ENCODE measurements at regions not wholly inside any gene's neighbourhood (a gene's known extent, or its start where the extent isn't known, plus 50 kb on each side); places are given as distances from the start of the nearest gene placed in this dataset.
"Not testable (repeated sequence)": the region's sequence is repeated elsewhere in the genome, so short reads cannot be mapped to it uniquely, and the experiment has no call there.

DNA sequence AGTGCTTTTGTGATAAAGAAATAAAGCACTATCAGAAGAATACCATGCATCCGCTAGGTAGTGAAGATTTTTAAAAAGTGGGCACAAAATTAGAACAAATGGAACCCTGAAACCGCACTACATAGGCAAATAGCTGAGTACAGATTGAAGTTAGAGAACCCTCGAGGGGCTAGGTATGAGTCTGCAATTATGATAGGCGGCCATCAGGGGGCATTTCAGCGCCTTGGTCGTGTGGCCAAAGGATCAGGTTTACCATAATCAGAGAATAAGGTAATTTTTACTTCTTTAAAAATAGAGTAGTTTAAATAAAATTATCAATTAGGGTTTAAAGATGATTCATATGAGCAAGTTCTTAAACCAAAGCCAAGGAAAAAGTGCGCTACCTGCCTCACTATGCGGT lies 129.8 kb downstream of the TMX1 start:
- Histone ChIP-seq H3K79me2 (ENCODE audit: low read length) (no peaks in the 10 kb centered on the region), H3K4me1 (ENCODE audit: low read length) (no peaks in the 10 kb centered on the region), H3K27me3 (ENCODE audit: low read length) (no peaks in the 10 kb centered on the region), H3K4me3 (ENCODE audit: low read length) (no peak overlapping the region), H3K4me2 (ENCODE audit: low read depth, low read length, poor library complexity, severe bottlenecking) (no peak overlapping the region), H3K9me3 (ENCODE audit: low read length) (no peaks in the 10 kb centered on the region), H2AFZ (ENCODE audit: low read length) (no peak overlapping the region), H3K9me2 (replicated peaks; ENCODE audit: insufficient read depth, low read length) (no peaks in the 10 kb centered on the region), H3K27ac (ENCODE audit: low read length) (no peak overlapping the region), H3K9ac (ENCODE audit: low read length) (no peak overlapping the region), H3K36me3 (ENCODE audit: insufficient read depth, low read length) (no peaks in the 10 kb centered on the region), H4K20me1 (ENCODE audit: insufficient read depth, low read depth, low read length) (no peaks in the 10 kb centered on the region)
- DNase-seq = peak; percentile 70

DNA sequence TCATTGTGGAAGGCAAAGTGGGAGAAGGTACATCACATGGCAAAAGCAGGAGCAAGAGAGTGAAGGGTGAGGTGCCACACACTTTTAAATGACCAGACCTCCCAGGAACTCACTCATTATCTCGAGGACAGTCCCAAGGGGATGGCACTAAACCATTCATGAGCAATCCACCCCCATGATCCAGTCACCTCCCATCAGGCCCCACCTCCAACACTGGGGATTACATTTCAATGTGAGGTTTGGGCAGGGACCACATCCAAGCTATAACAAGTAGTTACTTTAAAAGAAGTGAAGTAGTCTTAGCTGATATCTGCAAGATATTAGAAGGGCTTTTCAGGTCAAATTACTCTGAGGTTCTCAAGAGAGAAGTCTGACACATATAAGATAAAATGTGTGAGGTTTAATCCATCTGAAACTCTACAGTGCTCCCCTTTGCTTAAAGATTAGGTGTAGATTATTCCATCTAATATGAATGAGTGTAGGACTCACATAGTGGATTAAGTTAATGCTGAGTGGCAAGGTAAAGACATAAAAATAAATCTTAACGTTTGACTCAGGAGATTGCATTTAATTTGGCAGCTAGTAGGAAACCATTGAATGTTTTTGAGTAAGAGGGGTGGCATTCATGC lies 130.8 kb downstream of the TMX1 start:
- H3K4me2 ChIP-seq (ENCODE audit: low read depth, low read length, poor library complexity, severe bottlenecking) = no peak overlapping the region
- no peaks in the 10 kb centered on the region for H3K4me1 ChIP-seq (ENCODE audit: low read length)
- H3K9me2 ChIP-seq (replicated peaks; ENCODE audit: insufficient read depth, low read length) = no peaks in the 10 kb centered on the region
- no peak overlapping the region for H3K27ac ChIP-seq (ENCODE audit: low read length)
- H3K4me3 ChIP-seq (ENCODE audit: low read length) = no peak overlapping the region
- no peaks in the 10 kb centered on the region for H4K20me1 ChIP-seq (ENCODE audit: insufficient read depth, low read depth, low read length)
- H2AFZ ChIP-seq (ENCODE audit: low read length) = no peak overlapping the region
- no peak overlapping the region for H3K9ac ChIP-seq (ENCODE audit: low read length)
- no peaks in the 10 kb centered on the region for H3K27me3 ChIP-seq (ENCODE audit: low read length)
- H3K79me2 ChIP-seq (ENCODE audit: low read length) = no peaks in the 10 kb centered on the region
- DNase-seq = no peak
- H3K36me3 ChIP-seq (ENCODE audit: insufficient read depth, low read length) = no peaks in the 10 kb centered on the region
- no peaks in the 10 kb centered on the region for H3K9me3 ChIP-seq (ENCODE audit: low read length)

DNA sequence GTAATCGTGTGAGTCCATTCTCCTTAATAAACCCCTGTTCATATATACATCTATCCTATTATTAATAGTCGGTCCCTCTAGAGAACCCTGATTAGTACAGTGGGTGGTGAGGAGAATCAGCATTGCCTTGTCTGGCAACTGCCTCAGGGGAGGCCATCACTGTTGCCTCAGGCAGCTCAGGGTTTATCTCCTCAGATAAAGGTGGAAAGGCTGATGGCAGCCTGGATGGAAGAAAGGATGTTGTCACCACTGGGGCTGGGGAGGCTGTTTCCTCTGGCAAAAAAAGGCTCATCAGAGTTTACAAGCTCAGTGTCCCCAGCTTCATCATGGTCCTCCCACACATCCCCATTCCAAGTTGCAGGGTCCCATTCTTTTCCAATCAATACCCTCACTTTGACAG lies 137.1 kb downstream of the TMX1 start:
- H3K36me3 ChIP-seq (ENCODE audit: insufficient read depth, low read length); H3K27ac ChIP-seq (ENCODE audit: low read length): not testable (repeated sequence)

DNA sequence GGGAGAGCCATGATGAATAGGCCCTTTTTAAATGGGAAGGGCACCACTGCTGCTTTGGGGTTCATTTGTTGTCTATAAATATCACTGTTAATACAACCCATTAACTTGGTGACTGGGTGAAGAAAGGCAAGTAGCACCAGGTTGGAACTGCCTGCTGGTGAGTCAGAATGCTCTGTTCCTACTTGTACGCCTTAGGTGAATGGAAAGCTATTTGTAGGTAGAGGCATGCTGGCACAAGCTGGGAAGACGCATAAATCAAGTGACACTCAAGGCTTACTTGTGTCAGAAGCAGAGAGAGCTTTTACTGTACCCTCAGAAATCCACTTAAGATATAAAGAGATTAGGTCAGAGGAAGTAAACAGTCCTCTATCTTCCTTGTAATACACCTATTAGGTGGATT lies 142.5 kb downstream of the TMX1 start:
- DNase-seq = no peak
- no peak overlapping the region for H2AFZ ChIP-seq (ENCODE audit: low read length)

More for the DNA sequence above, 137.1 kb downstream of the TMX1 start:
- H3K4me2 ChIP-seq (ENCODE audit: low read depth, low read length, poor library complexity, severe bottlenecking); H2AFZ ChIP-seq (ENCODE audit: low read length); H3K4me1 ChIP-seq (ENCODE audit: low read length); H3K79me2 ChIP-seq (ENCODE audit: low read length); H3K9me3 ChIP-seq (ENCODE audit: low read length); DNase-seq; H3K4me3 ChIP-seq (ENCODE audit: low read length); H4K20me1 ChIP-seq (ENCODE audit: insufficient read depth, low read depth, low read length); H3K9ac ChIP-seq (ENCODE audit: low read length); H3K27me3 ChIP-seq (ENCODE audit: low read length); H3K9me2 ChIP-seq (replicated peaks; ENCODE audit: insufficient read depth, low read length): not testable (repeated sequence)

GRCh38 chr14:51386411-51386810 lies 146.4 kb downstream of the TMX1 start:
- Histone ChIP-seq H3K27me3 (ENCODE audit: low read length) (no peaks in the 10 kb centered on the region), H2AFZ (ENCODE audit: low read length) (no peak overlapping the region), H3K9me3 (ENCODE audit: low read length) (no peaks in the 10 kb centered on the region), H3K4me3 (ENCODE audit: low read length) (no peak overlapping the region), H4K20me1 (ENCODE audit: insufficient read depth, low read depth, low read length) (no peaks in the 10 kb centered on the region), H3K79me2 (ENCODE audit: low read length) (no peaks in the 10 kb centered on the region), H3K9ac (ENCODE audit: low read length) (no peak overlapping the region), H3K9me2 (replicated peaks; ENCODE audit: insufficient read depth, low read length) (no peaks in the 10 kb centered on the region), H3K27ac (ENCODE audit: low read length) (no peak overlapping the region), H3K4me2 (ENCODE audit: low read depth, low read length, poor library complexity, severe bottlenecking) (no peak overlapping the region), H3K4me1 (ENCODE audit: low read length) (no peaks in the 10 kb centered on the region), H3K36me3 (ENCODE audit: insufficient read depth, low read length) (no peaks in the 10 kb centered on the region)
- DNase-seq = no peak

More for the DNA sequence above, 142.5 kb downstream of the TMX1 start:
- Histone ChIP-seq H3K27ac (ENCODE audit: low read length) (no peak overlapping the region), H3K27me3 (ENCODE audit: low read length) (0 out of 2 replicates have a peak, but pooled peaks cover 4% of the 10 kb centered on the region), H3K4me1 (ENCODE audit: low read length) (no peaks in the 10 kb centered on the region), H3K79me2 (ENCODE audit: low read length) (no peaks in the 10 kb centered on the region), H4K20me1 (ENCODE audit: insufficient read depth, low read depth, low read length) (no peaks in the 10 kb centered on the region), H3K36me3 (ENCODE audit: insufficient read depth, low read length) (no peaks in the 10 kb centered on the region), H3K9ac (ENCODE audit: low read length) (no peak overlapping the region), H3K9me3 (ENCODE audit: low read length) (no peaks in the 10 kb centered on the region), H3K4me2 (ENCODE audit: low read depth, low read length, poor library complexity, severe bottlenecking) (no peak overlapping the region), H3K9me2 (replicated peaks; ENCODE audit: insufficient read depth, low read length) (no peaks in the 10 kb centered on the region), H3K4me3 (ENCODE audit: low read length) (no peak overlapping the region)

DNA sequence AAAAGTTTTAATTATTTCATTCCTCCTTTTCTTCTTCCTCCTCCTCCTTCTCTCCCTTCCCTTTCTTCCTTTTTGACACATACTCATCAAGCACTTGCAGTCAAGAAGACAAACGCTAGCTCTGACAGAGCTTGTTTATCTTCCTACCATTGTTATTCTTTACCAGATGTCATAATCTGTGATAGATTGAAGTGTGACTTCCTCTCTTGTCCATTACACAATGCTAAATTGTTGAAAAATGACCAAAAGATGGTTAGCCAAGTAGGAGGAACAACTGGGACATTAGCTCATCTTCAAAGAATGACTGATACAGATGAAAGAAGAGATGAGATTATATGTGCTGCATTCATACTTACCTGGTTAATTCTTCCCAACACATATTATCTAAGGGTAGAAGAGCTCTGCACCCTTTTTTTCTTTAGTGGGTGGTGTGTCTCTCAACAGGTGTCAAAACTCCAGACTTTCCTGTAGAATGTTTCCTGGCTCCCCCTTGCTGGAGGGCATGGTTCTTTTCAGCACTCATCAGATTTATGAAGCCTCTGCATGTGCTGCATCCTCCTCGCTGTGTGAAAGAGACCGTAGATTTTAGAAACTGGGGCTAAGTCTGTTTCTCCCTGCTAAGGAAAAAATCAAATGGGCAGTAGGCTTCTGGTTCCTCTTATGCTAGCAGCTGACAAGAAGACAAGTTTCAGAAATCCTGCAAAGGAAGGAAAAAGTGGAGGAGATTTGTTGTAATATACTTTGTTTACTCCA lies 147.1 kb downstream of the TMX1 start:
- Histone ChIP-seq H3K4me2 (ENCODE audit: low read depth, low read length, poor library complexity, severe bottlenecking) (no peak overlapping the region), H3K9ac (ENCODE audit: low read length) (no peak overlapping the region), H2AFZ (ENCODE audit: low read length) (no peak overlapping the region), H3K9me2 (replicated peaks; ENCODE audit: insufficient read depth, low read length) (no peaks in the 10 kb centered on the region), H3K27me3 (ENCODE audit: low read length) (no peaks in the 10 kb centered on the region), H3K9me3 (ENCODE audit: low read length) (no peaks in the 10 kb centered on the region), H3K27ac (ENCODE audit: low read length) (no peak overlapping the region), H3K79me2 (ENCODE audit: low read length) (no peaks in the 10 kb centered on the region), H4K20me1 (ENCODE audit: insufficient read depth, low read depth, low read length) (no peaks in the 10 kb centered on the region), H3K4me3 (ENCODE audit: low read length) (no peak overlapping the region), H3K36me3 (ENCODE audit: insufficient read depth, low read length) (no peaks in the 10 kb centered on the region), H3K4me1 (ENCODE audit: low read length) (no peaks in the 10 kb centered on the region)
- DNase-seq = no peak

DNA sequence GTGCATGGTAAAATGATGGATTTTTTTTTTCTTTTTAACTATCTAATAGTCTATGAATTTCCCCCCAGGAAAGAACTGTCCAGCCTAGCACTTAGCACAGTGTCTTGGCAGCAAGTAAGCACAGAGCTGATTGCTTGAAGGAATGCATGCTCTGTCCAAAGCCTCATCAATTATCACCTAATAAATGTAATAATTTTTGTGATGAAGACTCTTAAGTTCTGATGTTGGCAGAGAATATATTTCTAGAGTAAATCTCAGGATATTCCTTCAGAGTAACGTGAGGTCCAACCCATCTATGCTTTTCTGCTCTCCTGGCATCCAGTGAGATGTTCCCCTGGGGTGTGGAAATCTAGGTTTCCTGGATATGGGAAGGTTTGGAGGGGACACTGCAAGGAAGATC lies 152.4 kb downstream of the TMX1 start:
- Histone ChIP-seq H3K4me1 (ENCODE audit: low read length) (no peaks in the 10 kb centered on the region), H3K9ac (ENCODE audit: low read length) (no peak overlapping the region), H3K27ac (ENCODE audit: low read length) (no peak overlapping the region), H3K4me3 (ENCODE audit: low read length) (no peak overlapping the region), H3K4me2 (ENCODE audit: low read depth, low read length, poor library complexity, severe bottlenecking) (no peak overlapping the region), H3K9me2 (replicated peaks; ENCODE audit: insufficient read depth, low read length) (no peaks in the 10 kb centered on the region), H3K27me3 (ENCODE audit: low read length) (no peaks in the 10 kb centered on the region), H4K20me1 (ENCODE audit: insufficient read depth, low read depth, low read length) (no peaks in the 10 kb centered on the region), H2AFZ (ENCODE audit: low read length) (no peak overlapping the region), H3K9me3 (ENCODE audit: low read length) (no peaks in the 10 kb centered on the region), H3K36me3 (ENCODE audit: insufficient read depth, low read length) (no peaks in the 10 kb centered on the region), H3K79me2 (ENCODE audit: low read length) (no peaks in the 10 kb centered on the region)
- DNase-seq = no peak

DNA sequence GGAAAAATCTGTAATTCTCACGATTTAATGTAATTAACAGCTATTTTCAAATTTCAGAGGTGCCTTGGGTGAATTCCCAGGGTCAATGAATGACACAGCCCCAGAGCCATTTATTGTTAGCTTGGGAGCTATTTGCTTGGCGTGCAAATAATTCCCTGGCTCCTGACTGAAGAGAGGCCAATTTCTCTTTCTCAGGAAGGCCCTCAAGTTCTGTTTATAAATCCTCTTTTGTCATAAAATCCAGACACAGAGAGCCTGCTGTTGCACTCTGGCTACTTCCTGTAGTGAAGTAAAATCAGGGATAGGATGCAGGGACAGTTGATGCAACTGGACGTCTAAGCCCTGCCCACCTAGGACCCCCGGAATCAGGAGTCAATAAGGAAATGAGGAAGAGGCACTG lies 154.3 kb downstream of the TMX1 start:
- H3K9ac ChIP-seq (ENCODE audit: low read length) = no peak overlapping the region
- H3K27ac ChIP-seq (ENCODE audit: low read length) = no peak overlapping the region
- H3K79me2 ChIP-seq (ENCODE audit: low read length) = no peaks in the 10 kb centered on the region
- no peaks in the 10 kb centered on the region for H3K36me3 ChIP-seq (ENCODE audit: insufficient read depth, low read length)
- H3K4me1 ChIP-seq (ENCODE audit: low read length) = no peaks in the 10 kb centered on the region
- no peaks in the 10 kb centered on the region for H3K27me3 ChIP-seq (ENCODE audit: low read length)
- no peaks in the 10 kb centered on the region for H4K20me1 ChIP-seq (ENCODE audit: insufficient read depth, low read depth, low read length)
- H2AFZ ChIP-seq (ENCODE audit: low read length) = no peak overlapping the region
- H3K4me2 ChIP-seq (ENCODE audit: low read depth, low read length, poor library complexity, severe bottlenecking) = no peak overlapping the region
- no peak overlapping the region for H3K4me3 ChIP-seq (ENCODE audit: low read length)
- no peaks in the 10 kb centered on the region for H3K9me2 ChIP-seq (replicated peaks; ENCODE audit: insufficient read depth, low read length)
- H3K9me3 ChIP-seq (ENCODE audit: low read length) = no peaks in the 10 kb centered on the region
- no peak for DNase-seq
